ENCODE measurements at regions not wholly inside any gene's neighbourhood (a gene's known extent, or its start where the extent isn't known, plus 50 kb on each side); places are given as distances from the start of the nearest gene placed in this dataset.

DNA sequence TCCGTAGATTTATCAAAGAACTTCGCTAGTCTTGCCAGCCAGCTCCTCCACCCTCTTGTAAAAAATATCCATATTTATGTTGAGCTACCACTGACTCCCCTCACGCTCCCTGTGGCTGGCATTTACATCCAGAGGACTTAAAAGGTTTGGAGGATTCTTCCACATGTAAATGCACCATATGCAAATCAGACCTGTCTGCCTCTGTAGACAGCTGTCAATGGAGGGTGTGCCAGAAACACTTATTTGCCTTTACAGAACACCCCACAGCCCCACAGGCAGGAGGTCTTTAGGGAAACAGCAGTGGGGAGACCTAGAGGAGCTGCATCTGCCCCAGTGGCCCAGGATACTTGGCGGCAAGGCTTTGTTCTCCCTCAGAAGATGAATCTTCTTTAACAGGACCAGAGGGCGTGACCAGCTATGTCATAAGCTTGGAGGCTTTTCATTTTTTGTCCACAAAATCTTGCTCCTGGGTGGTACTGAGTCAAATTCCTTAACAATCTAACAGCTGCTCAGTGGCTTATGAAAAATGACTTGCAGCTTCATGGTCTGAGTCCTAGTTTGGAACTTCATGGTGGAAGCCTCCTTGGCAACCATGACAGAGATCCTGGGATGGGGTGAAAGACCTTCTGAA, 535.8 kb downstream of the EBF1 start:
- Histone ChIP-seq H3K27ac (ENCODE audit: control insufficient read depth, insufficient read depth, low read length) (no peak overlapping the region), H2AFZ (ENCODE audit: control insufficient read depth, low read length) (no peak overlapping the region), H4K20me1 (ENCODE audit: control insufficient read depth, extremely low read depth, insufficient read depth, low read length) (no peaks in the 10 kb centered on the region), H3K79me2 (ENCODE audit: control insufficient read depth, insufficient read depth, low read length) (no peaks in the 10 kb centered on the region), H3K27me3 (ENCODE audit: control insufficient read depth, extremely low read depth, insufficient read depth, low read length) (no peaks in the 10 kb centered on the region), H3K4me2 (ENCODE audit: control insufficient read depth, extremely low read depth, insufficient read depth, low read depth, low read length) (no peak overlapping the region), H3K9me1 (ENCODE audit: control insufficient read depth, extremely low read depth, insufficient read depth, low read length) (no peaks in the 10 kb centered on the region), H3K9me3 (ENCODE audit: control insufficient read depth, low read depth, low read length) (no peaks in the 10 kb centered on the region), H3K9ac (ENCODE audit: control insufficient read depth, extremely low read depth, insufficient read depth, low read length) (no peak overlapping the region), H3K4me3 (ENCODE audit: control insufficient read depth in 2 of 3, extremely low read depth in 1 of 3, insufficient read depth in 2 of 3, low read depth in 1 of 3, low read length in 3 of 3) (no peak overlapping the region), H3K4me1 (ENCODE audit: control insufficient read depth, extremely low read depth, insufficient read depth, low read length) (no peaks in the 10 kb centered on the region), H3K36me3 (ENCODE audit: control insufficient read depth in 2 of 2, extremely low read depth in 1 of 2, insufficient read depth in 2 of 2, low read length in 2 of 2) (no peaks in the 10 kb centered on the region)
- dilution Hi-C loops (cut with MboI; ENCODE audit: extremely low pct_ligation_motif_present, low sequenced_read_pairs): no loop called here
- DNase-seq (ENCODE audit: low read depth, low spot score): no peak
- no peak for TF ChIP-seq EZH2 (IDR thresholded peaks at IDR 0.05; ENCODE audit: low read length)
- TF ChIP-seq, protein P1, sequence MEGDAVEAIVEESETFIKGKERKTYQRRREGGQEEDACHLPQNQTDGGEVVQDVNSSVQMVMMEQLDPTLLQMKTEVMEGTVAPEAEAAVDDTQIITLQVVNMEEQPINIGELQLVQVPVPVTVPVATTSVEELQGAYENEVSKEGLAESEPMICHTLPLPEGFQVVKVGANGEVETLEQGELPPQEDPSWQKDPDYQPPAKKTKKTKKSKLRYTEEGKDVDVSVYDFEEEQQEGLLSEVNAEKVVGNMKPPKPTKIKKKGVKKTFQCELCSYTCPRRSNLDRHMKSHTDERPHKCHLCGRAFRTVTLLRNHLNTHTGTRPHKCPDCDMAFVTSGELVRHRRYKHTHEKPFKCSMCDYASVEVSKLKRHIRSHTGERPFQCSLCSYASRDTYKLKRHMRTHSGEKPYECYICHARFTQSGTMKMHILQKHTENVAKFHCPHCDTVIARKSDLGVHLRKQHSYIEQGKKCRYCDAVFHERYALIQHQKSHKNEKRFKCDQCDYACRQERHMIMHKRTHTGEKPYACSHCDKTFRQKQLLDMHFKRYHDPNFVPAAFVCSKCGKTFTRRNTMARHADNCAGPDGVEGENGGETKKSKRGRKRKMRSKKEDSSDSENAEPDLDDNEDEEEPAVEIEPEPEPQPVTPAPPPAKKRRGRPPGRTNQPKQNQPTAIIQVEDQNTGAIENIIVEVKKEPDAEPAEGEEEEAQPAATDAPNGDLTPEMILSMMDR (optimal IDR thresholded peaks at IDR 0.05 in 1 of 3, IDR thresholded peaks at IDR 0.05 in 1 of 3, conservative IDR thresholded peaks at IDR 0.05 in 1 of 3; ENCODE audit: extremely low read depth in 1 of 3, insufficient read depth in 2 of 3, low read length in 3 of 3): no peak
- no peak for FAIRE-seq

DNA sequence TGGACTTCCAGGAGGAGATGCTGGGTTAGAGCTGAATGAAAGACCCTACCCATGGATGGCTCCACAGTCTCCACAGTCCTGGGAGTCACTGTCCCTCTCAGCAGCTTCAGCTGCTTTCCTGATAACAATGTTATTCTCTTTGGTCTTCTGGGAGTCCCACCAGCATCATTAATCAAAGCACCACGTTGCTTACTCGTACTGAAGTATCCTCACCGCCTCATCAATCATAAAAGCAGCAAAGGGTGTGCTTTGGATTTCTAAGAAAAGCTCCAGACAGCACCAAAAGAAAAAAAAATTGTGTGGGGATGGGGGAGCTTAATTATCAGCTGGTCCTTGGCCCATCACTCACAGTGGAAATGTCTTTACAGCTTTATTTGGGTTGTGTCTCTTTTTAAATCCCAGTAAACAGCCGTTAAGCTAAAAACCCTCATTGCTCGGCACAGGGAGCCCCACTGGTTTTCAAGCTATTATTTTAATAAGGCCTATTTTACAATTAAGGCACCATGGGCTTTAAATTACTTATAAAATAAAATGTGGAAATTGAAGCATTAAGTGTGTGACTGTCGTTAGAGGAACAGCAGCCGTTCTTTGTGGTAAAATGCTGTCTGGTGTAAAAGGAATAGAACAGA, 538.0 kb downstream of the EBF1 start:
- Histone ChIP-seq H3K36me3 (ENCODE audit: control insufficient read depth in 2 of 2, extremely low read depth in 1 of 2, insufficient read depth in 2 of 2, low read length in 2 of 2) (no peaks in the 10 kb centered on the region), H3K4me3 (ENCODE audit: control insufficient read depth in 2 of 3, extremely low read depth in 1 of 3, insufficient read depth in 2 of 3, low read depth in 1 of 3, low read length in 3 of 3) (no peak overlapping the region), H2AFZ (ENCODE audit: control insufficient read depth, low read length) (no peak overlapping the region), H3K4me1 (ENCODE audit: control insufficient read depth, extremely low read depth, insufficient read depth, low read length) (no peaks in the 10 kb centered on the region), H3K9me1 (ENCODE audit: control insufficient read depth, extremely low read depth, insufficient read depth, low read length) (no peaks in the 10 kb centered on the region), H4K20me1 (ENCODE audit: control insufficient read depth, extremely low read depth, insufficient read depth, low read length) (no peaks in the 10 kb centered on the region), H3K79me2 (ENCODE audit: control insufficient read depth, insufficient read depth, low read length) (no peaks in the 10 kb centered on the region), H3K27ac (ENCODE audit: control insufficient read depth, insufficient read depth, low read length) (no peak overlapping the region), H3K9me3 (ENCODE audit: control insufficient read depth, low read depth, low read length) (no peaks in the 10 kb centered on the region), H3K9ac (ENCODE audit: control insufficient read depth, extremely low read depth, insufficient read depth, low read length) (no peak overlapping the region), H3K27me3 (ENCODE audit: control insufficient read depth, extremely low read depth, insufficient read depth, low read length) (no peaks in the 10 kb centered on the region), H3K4me2 (ENCODE audit: control insufficient read depth, extremely low read depth, insufficient read depth, low read depth, low read length) (no peak overlapping the region)
- dilution Hi-C loops (cut with MboI; ENCODE audit: extremely low pct_ligation_motif_present, low sequenced_read_pairs): no loop called here
- DNase-seq (ENCODE audit: low read depth, low spot score) (no peak), FAIRE-seq (no peak)
- TF ChIP-seq, protein P1 (optimal IDR thresholded peaks at IDR 0.05 in 1 of 3, IDR thresholded peaks at IDR 0.05 in 1 of 3, conservative IDR thresholded peaks at IDR 0.05 in 1 of 3; ENCODE audit: extremely low read depth in 1 of 3, insufficient read depth in 2 of 3, low read length in 3 of 3): no peak
- TF ChIP-seq EZH2 (IDR thresholded peaks at IDR 0.05; ENCODE audit: low read length): no peak

Measured in keratinocyte (primary cell).